T-helper 17 cell (primary cell): ENCODE measurements at regions not wholly inside any gene's neighbourhood (a gene's known extent, or its start where the extent isn't known, plus 50 kb on each side); places are given as distances from the start of the nearest gene placed in this dataset.

Experiments used
- ATAC-seq: fragments of 150-1000 bp; cut with Tn5 transposase; 2 replicates; pipeline ENCODE4 v1.10.0; 2021; ENCODE audit warnings: mild to moderate bottlenecking, moderate library complexity
- DNase-seq, 3 donors: peaks; one replicate each; pipeline versions ENCODE4 v3.0.0 to v3.0.0-alpha.2; 2020 to 2021
- H3K9me3 ChIP-seq: one replicate; pipeline ENCODE4 v1.7.0; 2013; ENCODE audit warnings: low read length, mild to moderate bottlenecking; ENCODE audit not compliant: control insufficient read depth, poor library complexity, severe bottlenecking
- H3K27ac Mint-ChIP-seq: one replicate; pipeline ENCODE4 v1.8.0; 2022; ENCODE audit warnings: mild to moderate bottlenecking, moderate library complexity, mixed read lengths
- H3K27me3 Mint-ChIP-seq: one replicate; pipeline ENCODE4 v1.8.0; 2022; ENCODE audit warnings: mixed read lengths
- H3K36me3 Mint-ChIP-seq: one replicate; pipeline ENCODE4 v1.8.0; 2022; ENCODE audit warnings: low read depth, mixed read lengths
- H3K4me1 Mint-ChIP-seq: one replicate; pipeline ENCODE4 v1.8.0; 2022; ENCODE audit warnings: mild to moderate bottlenecking, mixed read lengths
- H3K4me3 Mint-ChIP-seq: one replicate; pipeline ENCODE4 v1.8.0; 2022; ENCODE audit warnings: mild to moderate bottlenecking, moderate library complexity, mixed read lengths

- no peaks in the 10 kb centered on the region for H3K4me1 Mint-ChIP-seq
- H3K9me3 ChIP-seq: no peaks in the 10 kb centered on the region
- no peaks in the 10 kb centered on the region for H3K36me3 Mint-ChIP-seq
- no peak overlapping the region for H3K27ac Mint-ChIP-seq
- ATAC-seq (no peak), DNase-seq (no peak)
- peaks cover 38% of the 10 kb centered on the region for H3K27me3 Mint-ChIP-seq
- no peak overlapping the region for H3K4me3 Mint-ChIP-seq
Measured at GRCh38 chr7:25399000-25399750, 170.9 kb upstream of the NPVF start.

- Mint-ChIP-seq H3K36me3 (no peaks in the 10 kb centered on the region), H3K27ac (no peak overlapping the region), H3K4me3 (no peak overlapping the region), H3K27me3 (peaks cover 39% of the 10 kb centered on the region), H3K4me1 (no peaks in the 10 kb centered on the region)
- no peak for DNase-seq
- no peaks in the 10 kb centered on the region for H3K9me3 ChIP-seq
- ATAC-seq: no peak
Measured at GRCh38 chr7:25402532-25402931, 174.2 kb upstream of the NPVF start.

- H3K27ac Mint-ChIP-seq: no peak overlapping the region
- peaks cover 55% of the 10 kb centered on the region for H3K27me3 Mint-ChIP-seq
- H3K9me3 ChIP-seq: no peaks in the 10 kb centered on the region
- no peaks in the 10 kb centered on the region for H3K4me1 Mint-ChIP-seq
- H3K36me3 Mint-ChIP-seq: no peaks in the 10 kb centered on the region
- DNase-seq: no peak
- no peak for ATAC-seq
- H3K4me3 Mint-ChIP-seq: no peak overlapping the region
Measured at GRCh38 chr7:25405736-25406135, 177.4 kb upstream of the NPVF start.

GRCh38 chr7:25407053-25407452, 178.8 kb upstream of the NPVF start:
- Mint-ChIP-seq H3K4me3 (no peak overlapping the region), H3K27ac (no peak overlapping the region), H3K4me1 (no peaks in the 10 kb centered on the region), H3K27me3 (peaks cover 54% of the 10 kb centered on the region), H3K36me3 (no peaks in the 10 kb centered on the region)
- no peaks in the 10 kb centered on the region for H3K9me3 ChIP-seq
- ATAC-seq (no peak), DNase-seq (no peak)

GRCh38 chr7:25408012-25408687, 179.9 kb upstream of the NPVF start:
- no peaks in the 10 kb centered on the region for H3K9me3 ChIP-seq
- H3K36me3 Mint-ChIP-seq: no peaks in the 10 kb centered on the region
- H3K27me3 Mint-ChIP-seq: peaks cover 58% of the 10 kb centered on the region
- H3K27ac Mint-ChIP-seq: no peak overlapping the region
- H3K4me1 Mint-ChIP-seq: no peaks in the 10 kb centered on the region
- ATAC-seq (no peak), DNase-seq (no peak)
- no peak overlapping the region for H3K4me3 Mint-ChIP-seq

- ATAC-seq (no peak), DNase-seq (no peak)
- no peaks in the 10 kb centered on the region for H3K4me1 Mint-ChIP-seq
- H3K9me3 ChIP-seq: no peaks in the 10 kb centered on the region
- no peaks in the 10 kb centered on the region for H3K36me3 Mint-ChIP-seq
- no peak overlapping the region for H3K27ac Mint-ChIP-seq
- H3K4me3 Mint-ChIP-seq: no peak overlapping the region
- H3K27me3 Mint-ChIP-seq: peaks cover 56% of the 10 kb centered on the region
Measured at GRCh38 chr7:25408876-25409275, 180.6 kb upstream of the NPVF start.

GRCh38 chr7:25409897-25410636, 181.8 kb upstream of the NPVF start:
- Mint-ChIP-seq H3K27me3 (peaks cover 66% of the 10 kb centered on the region), H3K4me1 (no peaks in the 10 kb centered on the region), H3K27ac (no peak overlapping the region), H3K36me3 (no peaks in the 10 kb centered on the region), H3K4me3 (no peak overlapping the region)
- no peaks in the 10 kb centered on the region for H3K9me3 ChIP-seq
- ATAC-seq (no peak), DNase-seq (no peak)

GRCh38 chr7:25420771-25421170, 192.5 kb upstream of the NPVF start:
- DNase-seq (no peak), ATAC-seq (no peak)
- H3K9me3 ChIP-seq: no peaks in the 10 kb centered on the region
- Mint-ChIP-seq H3K4me3 (no peak overlapping the region), H3K27me3 (peaks cover 44% of the 10 kb centered on the region), H3K36me3 (peaks cover 1% of the 10 kb centered on the region), H3K4me1 (no peaks in the 10 kb centered on the region), H3K27ac (no peak overlapping the region)

GRCh38 chr7:25424113-25424512, 195.8 kb upstream of the NPVF start:
- Mint-ChIP-seq H3K27me3 (peaks cover 31% of the 10 kb centered on the region), H3K36me3 (peaks cover 3% of the 10 kb centered on the region), H3K27ac (no peak overlapping the region), H3K4me1 (no peaks in the 10 kb centered on the region), H3K4me3 (no peak overlapping the region)
- DNase-seq (no peak), ATAC-seq (no peak)
- no peaks in the 10 kb centered on the region for H3K9me3 ChIP-seq

- peaks cover 24% of the 10 kb centered on the region for H3K27me3 Mint-ChIP-seq
- H3K27ac Mint-ChIP-seq: no peak overlapping the region
- DNase-seq (no peak), ATAC-seq (no peak)
- H3K4me1 Mint-ChIP-seq: no peaks in the 10 kb centered on the region
- H3K36me3 Mint-ChIP-seq: peaks cover 3% of the 10 kb centered on the region
- no peaks in the 10 kb centered on the region for H3K9me3 ChIP-seq
- H3K4me3 Mint-ChIP-seq: no peak overlapping the region
Measured at GRCh38 chr7:25424855-25425254, 196.6 kb upstream of the NPVF start.

- Mint-ChIP-seq H3K27ac (no peak overlapping the region), H3K4me3 (no peak overlapping the region), H3K4me1 (no peaks in the 10 kb centered on the region), H3K36me3 (peaks cover 5% of the 10 kb centered on the region), H3K27me3 (peaks cover 32% of the 10 kb centered on the region)
- DNase-seq (no peak), ATAC-seq (no peak)
- no peaks in the 10 kb centered on the region for H3K9me3 ChIP-seq
Measured at GRCh38 chr7:25427721-25428120, 199.4 kb upstream of the NPVF start.

GRCh38 chr7:25429731-25430130, 201.4 kb upstream of the NPVF start:
- DNase-seq (no peak), ATAC-seq (no peak)
- Mint-ChIP-seq H3K27ac (no peak overlapping the region), H3K27me3 (peaks cover 35% of the 10 kb centered on the region), H3K4me3 (no peak overlapping the region), H3K36me3 (peaks cover 5% of the 10 kb centered on the region), H3K4me1 (no peaks in the 10 kb centered on the region)
- no peaks in the 10 kb centered on the region for H3K9me3 ChIP-seq

- peaks cover 29% of the 10 kb centered on the region for H3K27me3 Mint-ChIP-seq
- no peaks in the 10 kb centered on the region for H3K9me3 ChIP-seq
- no peak overlapping the region for H3K27ac Mint-ChIP-seq
- H3K4me3 Mint-ChIP-seq: no peak overlapping the region
- ATAC-seq (no peak), DNase-seq (no peak)
- H3K4me1 Mint-ChIP-seq: no peaks in the 10 kb centered on the region
- peaks cover 5% of the 10 kb centered on the region for H3K36me3 Mint-ChIP-seq
Measured at GRCh38 chr7:25430200-25430931, 202.1 kb upstream of the NPVF start.
